Large intestine (tissue), 3 donors: ENCODE measurements at regions not wholly inside any gene's neighbourhood (a gene's known extent, or its start where the extent isn't known, plus 50 kb on each side); places are given as distances from the start of the nearest gene placed in this dataset.

Experiments used
- DNase-seq, 2 donors: peaks; one replicate each; pipeline versions ENCODE4 v3.0.0 to v3.0.0-alpha.2; 2013
- H3K27ac ChIP-seq: one replicate; pipeline ENCODE4 v1.5.1; 2013; ENCODE audit warnings: low read length
- H3K27me3 ChIP-seq: 2 replicates; pipeline ENCODE4 v1.6.1; 2013; ENCODE audit warnings: low read length; ENCODE audit not compliant: control insufficient read depth, insufficient read depth
- H3K36me3 ChIP-seq: 2 replicates; pipeline ENCODE4 v1.6.1; 2013; ENCODE audit warnings: low read length; ENCODE audit not compliant: control insufficient read depth, insufficient read depth
- H3K4me1 ChIP-seq: one replicate; pipeline ENCODE4 v1.6.1; 2013; ENCODE audit warnings: low read length; ENCODE audit not compliant: control insufficient read depth, insufficient read depth
- H3K4me3 ChIP-seq: one replicate; pipeline ENCODE4 v1.5.1; 2013; ENCODE audit warnings: low read length
- H3K9me3 ChIP-seq: one replicate; pipeline ENCODE4 v1.6.1; 2013; ENCODE audit warnings: mild to moderate bottlenecking, low read depth, low read length, moderate library complexity; ENCODE audit not compliant: control insufficient read depth
- WGBS: methylation state at CpG from one replicate; pipeline ENCODE4 v1.1.5; 2013; ENCODE audit warnings: low lambda C conversion rate; ENCODE audit not compliant: insufficient coverage; 5-methylcytosine and 5-hydroxymethylcytosine counted together

DNA sequence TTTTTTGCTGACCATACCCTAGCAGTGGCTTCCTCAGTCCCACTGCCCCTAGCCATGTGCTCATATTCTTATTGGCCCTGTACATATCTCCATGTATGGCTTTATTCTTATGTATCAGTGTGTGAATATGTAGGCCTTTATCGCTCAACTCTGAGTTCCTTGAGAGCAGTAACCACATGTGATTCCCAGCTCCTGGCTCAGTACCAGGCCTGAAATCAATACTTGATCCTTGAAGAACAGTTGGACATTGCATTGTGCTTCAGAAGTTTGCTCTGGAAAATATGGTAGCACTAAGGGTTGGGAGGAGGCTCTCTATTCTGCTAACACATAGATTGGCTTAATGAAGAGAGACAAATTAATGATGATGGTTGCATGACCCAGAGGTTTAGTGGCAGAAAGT, 118.8 kb upstream of the FERMT1 start:
- no peaks in the 10 kb centered on the region for H3K9me3 ChIP-seq
- DNase-seq = no peak
- no peak overlapping the region for H3K4me3 ChIP-seq
- no peak overlapping the region for H3K27ac ChIP-seq
- H3K36me3 ChIP-seq = no peaks in the 10 kb centered on the region
- no peaks in the 10 kb centered on the region for H3K27me3 ChIP-seq
- H3K4me1 ChIP-seq = no peaks in the 10 kb centered on the region
- WGBS = no CpG with 5 or more reads among the region's 1 CpG

DNA sequence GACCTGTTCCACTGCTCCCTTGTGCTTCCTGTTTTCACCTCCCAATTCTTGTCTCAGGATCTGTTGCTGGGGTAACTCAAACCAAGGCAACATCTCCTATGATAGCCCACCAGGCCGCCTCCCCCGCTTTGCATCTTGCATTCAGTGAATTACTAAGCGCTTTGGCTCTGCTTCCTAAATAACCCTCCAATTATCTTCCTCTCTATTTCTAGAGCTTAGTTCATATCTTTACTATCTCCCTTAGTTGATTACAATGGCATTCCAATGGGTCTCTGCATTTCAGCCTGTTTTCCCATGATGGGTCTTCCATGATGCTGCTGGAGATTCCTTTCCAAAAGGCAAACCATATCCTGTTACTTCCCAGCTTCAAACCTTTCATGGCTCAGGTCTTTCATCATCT, 117.2 kb upstream of the FERMT1 start:
- Histone ChIP-seq H3K27ac (no peak overlapping the region), H3K9me3 (no peaks in the 10 kb centered on the region), H3K4me1 (no peaks in the 10 kb centered on the region), H3K36me3 (no peaks in the 10 kb centered on the region), H3K27me3 (no peaks in the 10 kb centered on the region), H3K4me3 (no peak overlapping the region)
- no peak for DNase-seq
- 100% methylated on average over 3 of the region's 3 CpGs for WGBS

DNA sequence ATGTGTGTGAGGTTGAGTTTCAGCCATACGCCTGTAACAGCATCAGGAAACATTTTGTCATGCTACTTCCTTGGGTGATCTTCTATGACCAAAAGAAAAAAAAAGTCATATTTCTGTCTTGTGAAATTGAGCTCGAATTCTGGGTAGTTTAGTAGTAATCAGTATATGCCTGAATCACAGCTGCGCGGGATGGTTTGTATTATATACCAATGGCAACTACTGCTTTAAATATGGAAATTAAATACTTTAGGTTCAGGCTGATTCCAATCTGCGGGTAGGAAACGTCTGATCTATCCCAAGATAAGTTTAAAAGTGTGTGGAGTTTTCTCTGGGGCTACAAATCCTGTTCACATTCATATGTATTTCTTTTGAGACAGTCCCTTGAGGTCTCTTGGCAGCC, 115.6 kb upstream of the FERMT1 start:
- WGBS = 18% methylated on average over 2 of the region's 6 CpGs
- H3K4me3 ChIP-seq = no peak overlapping the region
- H3K27ac ChIP-seq = no peak overlapping the region
- H3K36me3 ChIP-seq = no peaks in the 10 kb centered on the region
- no peak for DNase-seq
- no peaks in the 10 kb centered on the region for H3K4me1 ChIP-seq
- no peaks in the 10 kb centered on the region for H3K9me3 ChIP-seq
- H3K27me3 ChIP-seq = no peaks in the 10 kb centered on the region

DNA sequence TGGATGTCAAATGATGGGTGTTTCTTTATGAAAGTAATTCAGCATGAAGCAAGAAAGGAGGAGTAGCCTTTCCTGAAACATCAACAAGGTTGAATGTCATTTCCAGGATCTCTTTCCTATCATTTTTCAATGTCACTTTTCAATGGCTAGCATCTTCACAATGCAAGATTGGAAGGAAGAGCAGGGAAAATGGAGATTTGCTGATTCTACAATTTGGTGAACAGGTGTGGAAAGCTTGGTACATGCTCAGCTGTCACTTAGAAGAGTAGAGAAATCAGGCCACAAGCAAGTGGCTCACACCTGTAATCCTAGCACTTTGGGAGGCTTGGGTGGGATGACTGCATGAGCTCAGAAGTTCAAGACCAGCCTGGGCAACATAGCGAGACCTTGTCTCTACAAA, 112.7 kb upstream of the FERMT1 start:
- Histone ChIP-seq H3K4me1 (no peaks in the 10 kb centered on the region), H3K36me3 (no peaks in the 10 kb centered on the region), H3K4me3 (no peak overlapping the region), H3K27ac (no peak overlapping the region), H3K27me3 (no peaks in the 10 kb centered on the region), H3K9me3 (no peaks in the 10 kb centered on the region)
- WGBS = no CpG with 5 or more reads among the region's 1 CpG
- no peak for DNase-seq

DNA sequence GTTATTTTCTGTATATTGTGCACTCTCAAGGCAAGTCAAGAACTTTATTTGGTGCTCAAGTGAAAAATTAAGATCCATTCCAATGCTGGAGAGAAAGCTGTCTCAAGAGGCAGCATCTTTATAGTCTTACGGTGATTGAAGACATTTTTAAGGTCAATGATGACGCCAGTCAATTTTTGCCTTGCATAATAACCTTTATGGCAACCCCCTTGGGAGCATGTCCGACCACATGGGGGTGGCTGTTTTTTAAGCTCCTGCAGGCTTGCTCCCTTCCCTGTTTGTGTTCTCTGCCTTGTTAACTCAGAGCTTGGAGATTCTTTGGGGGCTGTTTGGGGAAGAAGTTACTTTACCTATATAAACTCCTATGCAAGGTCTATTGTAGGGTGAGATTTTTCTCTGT, 109.6 kb upstream of the FERMT1 start:
- Histone ChIP-seq H3K9me3 (no peaks in the 10 kb centered on the region), H3K4me1 (no peaks in the 10 kb centered on the region), H3K4me3 (no peak overlapping the region), H3K27ac (no peak overlapping the region), H3K27me3 (no peaks in the 10 kb centered on the region), H3K36me3 (no peaks in the 10 kb centered on the region)
- no peak for DNase-seq
- 90% methylated on average over 2 of the region's 3 CpGs for WGBS

DNA sequence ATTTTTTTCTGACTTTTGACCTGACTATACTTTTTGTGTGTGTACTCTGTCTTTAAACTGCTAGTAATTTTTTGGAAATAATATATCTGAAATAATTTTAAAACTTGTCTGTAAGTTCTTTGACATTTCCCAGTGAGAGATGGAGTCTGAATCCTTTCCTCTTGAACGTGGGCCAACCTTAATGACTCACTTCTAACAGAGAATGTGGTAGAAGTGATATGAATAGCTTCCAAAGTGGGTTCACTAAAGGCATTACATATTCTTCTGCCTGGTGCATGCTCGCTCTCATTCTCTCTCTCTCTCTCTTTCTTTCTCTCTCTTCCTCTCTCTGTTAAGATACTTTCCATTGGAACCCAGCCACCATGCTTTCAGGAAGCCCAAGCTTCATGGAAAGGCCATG, 108.7 kb upstream of the FERMT1 start:
- Histone ChIP-seq H3K9me3 (no peaks in the 10 kb centered on the region), H3K27ac (no peak overlapping the region), H3K36me3 (no peaks in the 10 kb centered on the region), H3K4me3 (no peak overlapping the region), H3K4me1 (no peaks in the 10 kb centered on the region), H3K27me3 (no peaks in the 10 kb centered on the region)
- WGBS = no CpG with 5 or more reads among the region's 2 CpGs
- DNase-seq = no peak

DNA sequence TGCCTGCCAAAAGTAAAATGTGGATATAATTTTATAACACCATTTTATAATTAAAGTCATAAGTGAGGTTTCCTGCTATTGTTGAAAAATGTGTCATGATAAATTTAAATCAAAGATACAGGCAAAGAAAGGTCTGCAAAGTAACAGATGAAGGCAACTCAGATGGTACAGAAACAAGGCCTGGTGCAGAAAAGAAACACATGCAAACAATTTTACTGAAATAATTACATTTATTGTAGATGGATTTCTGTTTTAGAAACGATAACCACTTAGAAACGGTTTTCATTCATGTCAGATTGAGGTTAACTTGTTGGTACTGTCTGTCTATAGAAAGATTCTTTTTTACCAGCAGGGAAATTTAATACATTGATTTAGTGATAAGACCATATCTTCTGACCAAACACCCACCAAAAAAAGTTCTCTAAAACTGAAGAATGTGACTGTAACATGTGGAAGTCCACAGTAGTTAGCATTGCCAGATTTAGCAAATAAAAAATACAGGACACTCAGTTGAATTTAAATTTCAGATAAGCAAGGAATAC, 105.5 kb upstream of the FERMT1 start:
- no CpG with 5 or more reads among the region's 2 CpGs for WGBS
- Histone ChIP-seq H3K4me3 (no peak overlapping the region), H3K27ac (no peak overlapping the region), H3K4me1 (no peaks in the 10 kb centered on the region), H3K36me3 (no peaks in the 10 kb centered on the region), H3K27me3 (no peaks in the 10 kb centered on the region), H3K9me3 (peaks cover 3% of the 10 kb centered on the region)
- no peak for DNase-seq

DNA sequence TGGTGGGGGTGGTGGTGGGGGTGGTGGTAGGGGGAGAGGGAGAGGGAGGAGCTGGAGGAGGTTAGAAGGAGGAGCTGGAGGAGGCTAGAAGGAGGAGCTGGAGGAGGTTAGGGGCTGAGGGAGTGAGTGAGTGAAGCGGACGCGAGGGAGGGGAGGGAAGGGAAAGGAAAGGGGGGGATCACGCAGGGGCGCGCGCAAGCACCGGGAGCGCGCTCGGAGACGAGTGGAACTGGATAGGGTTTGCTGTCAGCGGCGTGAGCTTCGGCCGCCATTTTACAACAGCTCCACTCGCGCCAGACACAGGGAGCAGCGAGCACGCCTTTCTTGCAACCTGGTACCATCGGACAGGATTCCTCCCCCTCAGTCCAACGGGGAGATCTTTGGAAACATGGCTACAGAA, 90.5 kb upstream of the FERMT1 start:
- no peaks in the 10 kb centered on the region for H3K27me3 ChIP-seq
- DNase-seq = no peak
- WGBS = no CpG with 5 or more reads among the region's 22 CpGs
- no peak overlapping the region for H3K27ac ChIP-seq
- no peak overlapping the region for H3K4me3 ChIP-seq
- no peaks in the 10 kb centered on the region for H3K4me1 ChIP-seq
- H3K36me3 ChIP-seq = no peaks in the 10 kb centered on the region
- H3K9me3 ChIP-seq = peaks cover 8% of the 10 kb centered on the region

DNA sequence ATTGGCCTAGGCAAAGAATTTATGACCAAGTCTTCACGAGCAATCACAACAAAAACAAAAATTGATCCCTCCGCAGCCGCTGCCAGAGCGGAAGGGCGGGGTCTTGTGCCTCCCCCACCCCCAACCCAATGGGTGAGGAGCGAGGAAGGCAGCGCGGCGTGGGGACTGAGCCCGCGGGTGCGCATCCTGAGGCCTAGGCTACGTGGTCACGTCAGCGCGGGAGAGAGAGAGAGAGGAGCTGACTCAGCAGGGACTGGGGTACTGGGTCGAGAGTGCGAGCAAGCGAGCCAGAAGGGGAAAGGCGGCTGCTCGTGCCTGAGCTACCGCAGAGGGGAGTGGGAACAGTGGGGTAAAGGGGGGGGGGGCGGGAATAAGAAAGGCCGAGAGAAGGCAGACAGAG, 90.1 kb upstream of the FERMT1 start:
- H3K9me3 ChIP-seq = peaks cover 8% of the 10 kb centered on the region
- no peak for DNase-seq
- no peaks in the 10 kb centered on the region for H3K27me3 ChIP-seq
- 80% methylated on average over 1 of the region's 24 CpGs for WGBS
- H3K4me1 ChIP-seq = no peaks in the 10 kb centered on the region
- no peak overlapping the region for H3K27ac ChIP-seq
- H3K4me3 ChIP-seq = no peak overlapping the region
- H3K36me3 ChIP-seq = no peaks in the 10 kb centered on the region

DNA sequence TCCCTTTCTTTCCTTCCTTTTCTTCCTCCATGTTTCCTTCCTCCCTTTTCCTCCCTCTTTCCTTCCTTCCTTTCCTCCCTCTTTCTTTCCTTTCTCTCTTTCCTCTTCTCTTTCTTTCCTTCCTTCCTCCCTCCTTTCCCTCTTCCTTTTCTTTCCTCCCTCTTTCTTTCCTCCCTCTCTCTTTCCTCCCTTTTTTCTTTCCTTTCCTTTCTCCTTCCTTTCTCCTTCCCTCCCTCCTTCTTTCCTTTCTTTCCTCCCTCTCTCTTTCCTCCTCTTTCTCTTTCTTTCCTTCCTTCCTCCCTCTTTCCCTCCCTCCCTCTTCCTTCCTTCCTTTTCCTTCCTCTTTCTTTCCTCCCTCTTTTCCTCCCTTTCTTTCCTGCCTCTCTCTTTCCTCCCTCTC, 86.3 kb upstream of the FERMT1 start:
- no peak overlapping the region for H3K27ac ChIP-seq
- DNase-seq = no peak

DNA sequence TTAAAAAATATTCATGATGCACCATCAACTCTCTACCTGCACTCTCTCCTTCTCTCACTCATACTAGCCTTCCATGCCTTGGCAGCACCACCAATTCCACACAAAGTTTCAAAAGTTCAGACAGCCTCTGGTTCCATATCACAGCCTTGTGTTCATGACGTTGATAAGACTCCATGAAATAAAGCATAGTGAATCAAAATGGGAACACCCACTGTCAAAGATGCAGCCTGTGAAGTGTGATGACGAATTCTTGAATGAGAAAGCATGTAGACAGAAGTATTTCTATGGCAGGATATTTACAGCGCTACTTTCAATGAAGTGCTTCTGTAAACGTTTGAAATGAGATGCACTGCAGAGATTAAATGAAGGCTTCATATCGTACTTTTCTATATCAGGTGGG, 77.3 kb upstream of the FERMT1 start:
- no peak for DNase-seq
- H3K9me3 ChIP-seq = no peaks in the 10 kb centered on the region
- H3K27me3 ChIP-seq = no peaks in the 10 kb centered on the region
- H3K4me3 ChIP-seq = no peak overlapping the region
- H3K4me1 ChIP-seq = no peaks in the 10 kb centered on the region
- WGBS = 41% methylated on average over 3 of the region's 5 CpGs
- no peak overlapping the region for H3K27ac ChIP-seq
- no peaks in the 10 kb centered on the region for H3K36me3 ChIP-seq

More for the DNA sequence above, 86.3 kb upstream of the FERMT1 start:
- H3K36me3 ChIP-seq = no peaks in the 10 kb centered on the region
- peaks cover 8% of the 10 kb centered on the region for H3K9me3 ChIP-seq
- H3K4me1 ChIP-seq = no peaks in the 10 kb centered on the region
- H3K4me3 ChIP-seq = no peak overlapping the region
- H3K27me3 ChIP-seq = no peaks in the 10 kb centered on the region
